HCT116 (cell line): ENCODE measurements at regions not wholly inside any gene's neighbourhood (a gene's known extent, or its start where the extent isn't known, plus 50 kb on each side); places are given as distances from the start of the nearest gene placed in this dataset.

Experiments used
- ATAC-seq: fragments of 200-7000 bp; cut with Tn5 transposase; 2 replicates; pipeline ENCODE4 v1.9.1; 2020; ENCODE audit warnings: mild to moderate bottlenecking, moderate library complexity
- BruUV-seq: library from RNA; stranded (reverse); fragments of 400-500 nt; replicated peaks from 2 replicates; lab custom pipeline; 2021; lab: Mats Ljungman, UMichigan
- CTCF ChIA-PET: fragments of 300-600 bp; sonication (Branson Sonifier 250); formaldehyde crosslinking; loops from one replicate; lab custom pipeline; 2021; ENCODE audit warnings: antibody characterized with exemption; lab: Charles Lee
- POLR2A ChIA-PET: fragments of 300-600, 350-600 bp; sonication (Branson Sonifier 250); formaldehyde crosslinking; loops from one replicate; lab custom pipeline; 2021; ENCODE audit warnings: antibody characterized with exemption; lab: Charles Lee
- RAD21 ChIA-PET, 2 experiments: fragments of 300-600 bp; sonication (Branson Sonifier 250); formaldehyde crosslinking; loops; one replicate each; lab custom pipeline; 2023; ENCODE audit warnings: low total read pairs in 2 of 2; ENCODE audit not compliant: uncharacterized antibody in 2 of 2, unreplicated experiment in 2 of 2, low non-redundant PET in 1 of 2; lab: Charles Lee
- DNase-seq: peaks from one replicate; pipeline ENCODE4 v3.0.0-alpha.2; 2010; ENCODE audit warnings: low read depth, low spot score
- H2AFZ ChIP-seq: fragments of 200-600 bp; shearing (Covaris generic), sonication (generic); 2 replicates; pipeline ENCODE4 v1.6.1; 2017; ENCODE audit warnings: low read depth, mixed run types, mixed read lengths, antibody characterized with exemption, low read length; ENCODE audit not compliant: poor library complexity, severe bottlenecking
- H3K27ac ChIP-seq: 2 replicates; pipeline ENCODE4 v1.5.1; 2012; ENCODE audit warnings: low read depth, low read length
- H3K27me3 ChIP-seq: fragments of 200-600 bp; sonication (generic); 2 replicates; pipeline ENCODE4 v1.6.1; 2016; ENCODE audit warnings: mixed run types, low read length, mixed read lengths; ENCODE audit not compliant: insufficient read depth
- H3K36me3 ChIP-seq, 2 experiments: fragments of 200-500 bp in 1 of 2; fragments of 200-600 bp in 1 of 2; sonication (Bioruptor generic) in 1 of 2; sonication (generic) in 1 of 2; 2 replicates each; pipeline versions ENCODE4 v1.5.1 to v1.6.1; 2014 to 2016; ENCODE audit warnings: low read length in 2 of 2, inconsistent platforms in 1 of 2, mixed read lengths in 1 of 2, mixed run types in 1 of 2; ENCODE audit not compliant: insufficient read depth in 2 of 2, control insufficient read depth in 1 of 2
- H3K4me1 ChIP-seq, 2 experiments: fragments of 200-600 bp in 1 of 2; sonication (generic) in 1 of 2; 2 replicates each; pipeline versions ENCODE4 v1.5.1 to v1.6.1; 2012 to 2017; ENCODE audit warnings: low read length in 2 of 2, inconsistent platforms in 1 of 2, mild to moderate bottlenecking in 1 of 2, mixed read lengths in 1 of 2, mixed run types in 1 of 2, moderate library complexity in 1 of 2; ENCODE audit not compliant: insufficient read depth in 2 of 2, control insufficient read depth in 1 of 2
- H3K4me2 ChIP-seq: fragments of 200-600 bp; sonication (generic); 2 replicates; pipeline ENCODE4 v1.6.1; 2017; ENCODE audit warnings: mixed run types, low read length, mixed read lengths
- H3K4me3 ChIP-seq, 2 experiments: fragments of 200-600 bp in 1 of 2; sonication (generic) in 1 of 2; replicated peaks in 1 of 2; 2 replicates each; pipeline ENCODE4 v1.5.1; 2011 to 2016; ENCODE audit warnings: low read length in 2 of 2, control low read depth in 1 of 2, low read depth in 1 of 2, mild to moderate bottlenecking in 1 of 2, mixed read lengths in 1 of 2, mixed run types in 1 of 2
- H3K79me2 ChIP-seq: fragments of 200-600 bp; sonication (generic); 2 replicates; pipeline ENCODE4 v1.6.1; 2017; ENCODE audit warnings: mild to moderate bottlenecking, mixed run types, low read length, moderate library complexity, mixed read lengths; ENCODE audit not compliant: insufficient read depth
- H3K9ac ChIP-seq: fragments of 200-600 bp; sonication (generic); 2 replicates; pipeline ENCODE4 v1.6.1; 2016; ENCODE audit warnings: low read length, mixed read lengths
- H3K9me2 ChIP-seq: fragments of 200-600 bp; sonication (generic), shearing (Covaris generic); 2 replicates; pipeline ENCODE4 v1.6.1; 2017; ENCODE audit warnings: mixed run types, mild to moderate bottlenecking, moderate library complexity; ENCODE audit not compliant: insufficient read depth
- H3K9me3 ChIP-seq, 2 experiments: fragments of 200-500 bp in 1 of 2; fragments of 200-600 bp in 1 of 2; sonication (Bioruptor generic) in 1 of 2; sonication (generic) in 1 of 2; 2 replicates each; pipeline ENCODE4 v1.6.1; 2014 to 2017; ENCODE audit warnings: low read length in 2 of 2, mixed read lengths in 2 of 2, inconsistent platforms in 1 of 2, low read depth in 1 of 2, mild to moderate bottlenecking in 1 of 2, mixed run types in 1 of 2, moderate library complexity in 1 of 2; ENCODE audit not compliant: control insufficient read depth in 1 of 2, insufficient read depth in 1 of 2
- H4K20me1 ChIP-seq: fragments of 200-600 bp; sonication (generic), shearing (Covaris generic); 2 replicates; pipeline ENCODE4 v1.6.1; 2017; ENCODE audit warnings: mixed run types, mild to moderate bottlenecking, moderate library complexity; ENCODE audit not compliant: insufficient read depth
- ATF3 ChIP-seq: IDR thresholded peaks from 2 replicates; pipeline ENCODE4 v1.6.1; 2012
- CBX3 ChIP-seq: IDR thresholded peaks from 2 replicates; pipeline ENCODE4 v1.6.1; 2012; ENCODE audit warnings: low read depth
- CTCF ChIP-seq, 3 experiments: fragments of 200-600 bp in 1 of 3; sonication (generic) in 1 of 3; IDR thresholded peaks in 2 of 3; conservative IDR thresholded peaks in 1 of 3; 2 replicates each; pipeline ENCODE4 v1.5.1; 2012 to 2017; ENCODE audit warnings: low read depth in 2 of 3, low read length in 2 of 3, antibody characterized with exemption in 1 of 3, borderline replicate concordance in 1 of 3, control low read depth in 1 of 3, mild to moderate bottlenecking in 1 of 3, mixed read lengths in 1 of 3, mixed run types in 1 of 3, moderate library complexity in 1 of 3; ENCODE audit not compliant: insufficient read depth in 1 of 3
- EZH2 ChIP-seq: fragments of 200-600 bp; sonication (generic); IDR thresholded peaks from 2 replicates; pipeline ENCODE4 v1.6.1; 2017; ENCODE audit warnings: antibody characterized with exemption, mixed run types
- EZH2phosphoT487 ChIP-seq: fragments of 200-600 bp; IDR thresholded peaks from 2 replicates; pipeline ENCODE4 v1.6.1; 2018; ENCODE audit warnings: antibody characterized with exemption, borderline replicate concordance
- JUND ChIP-seq: IDR thresholded peaks from 2 replicates; pipeline ENCODE4 v1.6.1; 2012
- MAX ChIP-seq: IDR thresholded peaks from 2 replicates; pipeline ENCODE4 v1.6.1; 2012
- POLR2AphosphoS5 ChIP-seq: IDR thresholded peaks from 2 replicates; pipeline ENCODE4 v1.6.1; 2011; ENCODE audit warnings: mild to moderate bottlenecking, low read depth, low read length, moderate library complexity
- RAD21 ChIP-seq: IDR thresholded peaks from 2 replicates; pipeline ENCODE4 v1.6.1; 2012; ENCODE audit warnings: low read depth, mild to moderate bottlenecking
- SIN3A ChIP-seq: IDR thresholded peaks from 2 replicates; pipeline ENCODE4 v1.6.1; 2012; ENCODE audit warnings: low read depth
- SP1 ChIP-seq: IDR thresholded peaks from 2 replicates; pipeline ENCODE4 v1.6.1; 2012; ENCODE audit warnings: low read depth
- TCF7L2 ChIP-seq: IDR thresholded peaks from 2 replicates; pipeline ENCODE4 v1.7.0; 2011; ENCODE audit warnings: borderline replicate concordance, inconsistent platforms; ENCODE audit not compliant: insufficient read depth, insufficient read length; ENCODE audit errors: extremely low read depth
- YY1 ChIP-seq: IDR thresholded peaks from 2 replicates; pipeline ENCODE4 v1.6.1; 2011; ENCODE audit warnings: low read length, low read depth, moderate library complexity, mild to moderate bottlenecking; ENCODE audit not compliant: insufficient replicate concordance; ENCODE audit errors: extremely low read depth
- ZBTB33 ChIP-seq: IDR thresholded peaks from 2 replicates; pipeline ENCODE4 v1.6.1; 2011; ENCODE audit warnings: mild to moderate bottlenecking, low read length, moderate library complexity; ENCODE audit not compliant: insufficient replicate concordance; ENCODE audit errors: extremely low read depth
- ZNF274 ChIP-seq: fragments of 200-500 bp; sonication (Bioruptor generic); IDR thresholded peaks from 2 replicates; pipeline ENCODE4 v1.6.1; 2014; ENCODE audit warnings: mild to moderate bottlenecking, low read depth, low read length, inconsistent platforms
- intact Hi-C: fragments of 100-400 bp; cut with micrococcal nuclease; formaldehyde crosslinking; loops from 2 replicates; pipeline ENCODE4 v1.10.0; 2022

GRCh38 chr12:86827409-86827808 is 571.2 kb upstream of the MGAT4C start:
- DNase-seq: no peak
- Histone ChIP-seq H3K4me2 (no peak overlapping the region), H3K36me3 (no peaks in the 10 kb centered on the region), H4K20me1 (no peaks in the 10 kb centered on the region), H3K9me3 (no peaks in the 10 kb centered on the region), H3K27ac (no peak overlapping the region), H3K9ac (no peak overlapping the region), H3K79me2 (no peaks in the 10 kb centered on the region), H3K4me1 (no peaks in the 10 kb centered on the region), H3K4me3 (no peak overlapping the region), H2AFZ (peak overlapping the region; percentile 38), H3K9me2 (no peaks in the 10 kb centered on the region; the same call in 1 of the 2 replicates), H3K27me3 (no peaks in the 10 kb centered on the region)
- TF ChIP-seq ZBTB33 (no peak), CBX3 (no peak), MAX (no peak), EZH2phosphoT487 (no peak), RAD21 (no peak)
- no peak for ATAC-seq
- no TSS peak for BruUV-seq
- ChIA-PET POLR2A (no interaction called here), RAD21 (no interaction called here), CTCF (no interaction called here)
- intact Hi-C loops: no loop called here

- intact Hi-C loops: no loop called here
- H3K9me2 ChIP-seq: no peaks in the 10 kb centered on the region; the same call in 1 of the 2 replicates
- no peaks in the 10 kb centered on the region for H3K79me2 ChIP-seq
- DNase-seq: no peak
- H3K27me3 ChIP-seq: no peaks in the 10 kb centered on the region
- H3K36me3 ChIP-seq: no peaks in the 10 kb centered on the region
- H3K27ac ChIP-seq: no peak overlapping the region
- no peak overlapping the region for H3K4me3 ChIP-seq
- ChIA-PET CTCF (no interaction called here), POLR2A (no interaction called here), RAD21 (no interaction called here)
- H2AFZ ChIP-seq: no peak overlapping the region
- no peaks in the 10 kb centered on the region for H4K20me1 ChIP-seq
- H3K9me3 ChIP-seq: no peaks in the 10 kb centered on the region
- H3K9ac ChIP-seq: no peak overlapping the region
- no TSS peak for BruUV-seq
- no peak overlapping the region for H3K4me2 ChIP-seq
- ATAC-seq: no peak
- no peaks in the 10 kb centered on the region for H3K4me1 ChIP-seq
- TF ChIP-seq ATF3: no peak
- no peak for TF ChIP-seq TCF7L2
- TF ChIP-seq SIN3A: no peak
- TF ChIP-seq SP1: no peak
- no peak for TF ChIP-seq EZH2phosphoT487
- no peak for TF ChIP-seq ZNF274
- no peak for TF ChIP-seq CTCF (IDR thresholded peaks at IDR 0.05 in 2 of 3, conservative IDR thresholded peaks at IDR 0.05 in 1 of 3; ENCODE audit: borderline replicate concordance in 1 of 3, insufficient read depth in 1 of 3, low read depth in 2 of 3, low read length in 2 of 3)
- no peak for TF ChIP-seq JUND
- no peak for TF ChIP-seq RAD21
- no peak for TF ChIP-seq EZH2
- TF ChIP-seq YY1: no peak
- TF ChIP-seq POLR2AphosphoS5: no peak
Observed at GRCh38 chr12:86826051-86826450, 569.9 kb upstream of the MGAT4C start.
